Chondrocyte (in vitro differentiated cells): ENCODE measurements at regions not wholly inside any gene's neighbourhood (a gene's known extent, or its start where the extent isn't known, plus 50 kb on each side); places are given as distances from the start of the nearest gene placed in this dataset.

ENCODE experiments used
- DNase-seq: peaks from one replicate; pipeline ENCODE4 v3.0.0; 2021; ENCODE audit warnings: mixed read lengths, low spot score
- H3K27ac Mint-ChIP-seq: one replicate; pipeline ENCODE4 v1.8.0; 2021; ENCODE audit warnings: mild to moderate bottlenecking, moderate library complexity, mixed read lengths; ENCODE audit not compliant: unreplicated experiment
- H3K27me3 Mint-ChIP-seq: 2 replicates; pipeline ENCODE4 v1.8.0; 2021; ENCODE audit warnings: low read depth, mixed read lengths
- H3K36me3 Mint-ChIP-seq: 2 replicates; pipeline ENCODE4 v1.8.0; 2021; ENCODE audit warnings: low read depth, mixed read lengths
- H3K4me1 Mint-ChIP-seq: 2 replicates; pipeline ENCODE4 v1.8.0; 2021; ENCODE audit warnings: low read depth, mild to moderate bottlenecking, mixed read lengths
- H3K4me3 Mint-ChIP-seq: one replicate; pipeline ENCODE4 v1.8.0; 2021; ENCODE audit warnings: mild to moderate bottlenecking, moderate library complexity, mixed read lengths; ENCODE audit not compliant: unreplicated experiment
- H3K9me3 Mint-ChIP-seq: 2 replicates; pipeline ENCODE4 v1.8.0; 2021; ENCODE audit warnings: low read depth, mixed read lengths
- TF ChIP-seq, protein P1 (sequence below): fragments of 200-600 bp; sonication (generic); IDR thresholded peaks from 2 replicates; pipeline ENCODE4 v1.5.0; 2021; ENCODE audit warnings: antibody characterized with exemption, mild to moderate bottlenecking, moderate library complexity

DNA sequence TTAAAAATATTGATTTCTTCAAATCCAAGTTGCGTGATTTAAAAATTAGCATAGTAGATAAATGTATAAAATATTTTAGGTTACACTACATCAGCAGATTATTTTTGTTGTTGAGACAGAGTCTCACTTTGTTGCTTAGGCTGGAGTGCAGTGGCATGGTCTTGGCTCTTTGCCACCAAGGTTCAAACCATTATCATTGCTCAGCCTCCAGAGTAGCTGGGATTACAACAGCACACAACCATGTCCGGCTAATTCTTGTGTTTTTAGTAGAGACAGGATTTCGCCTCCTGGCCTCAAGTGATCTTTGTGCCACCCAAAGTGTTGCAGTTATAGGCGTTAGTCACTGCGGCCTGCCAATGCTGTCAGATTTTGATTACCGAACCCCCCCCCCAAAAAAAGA lies 1390.5 kb upstream of the TENM3 start:
- Mint-ChIP-seq H3K4me3 (no peak overlapping the region), H3K27me3 (peaks cover 2% of the 10 kb centered on the region), H3K9me3 (peaks cover 9% of the 10 kb centered on the region), H3K27ac (no peak overlapping the region), H3K4me1 (no peaks in the 10 kb centered on the region), H3K36me3 (no peaks in the 10 kb centered on the region)
- TF ChIP-seq, protein P1, sequence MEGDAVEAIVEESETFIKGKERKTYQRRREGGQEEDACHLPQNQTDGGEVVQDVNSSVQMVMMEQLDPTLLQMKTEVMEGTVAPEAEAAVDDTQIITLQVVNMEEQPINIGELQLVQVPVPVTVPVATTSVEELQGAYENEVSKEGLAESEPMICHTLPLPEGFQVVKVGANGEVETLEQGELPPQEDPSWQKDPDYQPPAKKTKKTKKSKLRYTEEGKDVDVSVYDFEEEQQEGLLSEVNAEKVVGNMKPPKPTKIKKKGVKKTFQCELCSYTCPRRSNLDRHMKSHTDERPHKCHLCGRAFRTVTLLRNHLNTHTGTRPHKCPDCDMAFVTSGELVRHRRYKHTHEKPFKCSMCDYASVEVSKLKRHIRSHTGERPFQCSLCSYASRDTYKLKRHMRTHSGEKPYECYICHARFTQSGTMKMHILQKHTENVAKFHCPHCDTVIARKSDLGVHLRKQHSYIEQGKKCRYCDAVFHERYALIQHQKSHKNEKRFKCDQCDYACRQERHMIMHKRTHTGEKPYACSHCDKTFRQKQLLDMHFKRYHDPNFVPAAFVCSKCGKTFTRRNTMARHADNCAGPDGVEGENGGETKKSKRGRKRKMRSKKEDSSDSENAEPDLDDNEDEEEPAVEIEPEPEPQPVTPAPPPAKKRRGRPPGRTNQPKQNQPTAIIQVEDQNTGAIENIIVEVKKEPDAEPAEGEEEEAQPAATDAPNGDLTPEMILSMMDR = no peak
- DNase-seq = no peak

DNA sequence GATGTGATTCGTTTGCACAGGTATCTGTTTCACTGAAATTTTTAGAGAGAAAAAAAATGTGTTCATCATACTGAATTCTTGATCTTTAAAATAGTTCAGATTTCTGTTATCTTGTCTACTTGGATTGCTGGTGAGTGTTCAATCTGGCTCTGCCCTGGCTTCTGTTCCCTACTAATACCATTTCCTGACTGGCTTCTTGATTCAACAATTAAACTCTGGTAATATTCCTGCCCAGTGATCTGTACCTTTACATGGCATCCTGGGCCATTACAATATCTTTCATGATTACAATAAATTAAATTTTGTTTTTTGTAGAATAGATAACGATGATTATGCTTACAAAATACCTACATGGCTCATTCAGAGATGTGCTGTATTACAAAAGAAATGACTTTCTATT lies 1388.0 kb upstream of the TENM3 start:
- H3K36me3 Mint-ChIP-seq = no peaks in the 10 kb centered on the region
- peaks cover 2% of the 10 kb centered on the region for H3K27me3 Mint-ChIP-seq
- H3K27ac Mint-ChIP-seq = no peak overlapping the region
- H3K9me3 Mint-ChIP-seq = peaks cover 9% of the 10 kb centered on the region
- TF ChIP-seq, protein P1 = no peak
- H3K4me3 Mint-ChIP-seq = no peak overlapping the region
- DNase-seq = no peak
- no peaks in the 10 kb centered on the region for H3K4me1 Mint-ChIP-seq

DNA sequence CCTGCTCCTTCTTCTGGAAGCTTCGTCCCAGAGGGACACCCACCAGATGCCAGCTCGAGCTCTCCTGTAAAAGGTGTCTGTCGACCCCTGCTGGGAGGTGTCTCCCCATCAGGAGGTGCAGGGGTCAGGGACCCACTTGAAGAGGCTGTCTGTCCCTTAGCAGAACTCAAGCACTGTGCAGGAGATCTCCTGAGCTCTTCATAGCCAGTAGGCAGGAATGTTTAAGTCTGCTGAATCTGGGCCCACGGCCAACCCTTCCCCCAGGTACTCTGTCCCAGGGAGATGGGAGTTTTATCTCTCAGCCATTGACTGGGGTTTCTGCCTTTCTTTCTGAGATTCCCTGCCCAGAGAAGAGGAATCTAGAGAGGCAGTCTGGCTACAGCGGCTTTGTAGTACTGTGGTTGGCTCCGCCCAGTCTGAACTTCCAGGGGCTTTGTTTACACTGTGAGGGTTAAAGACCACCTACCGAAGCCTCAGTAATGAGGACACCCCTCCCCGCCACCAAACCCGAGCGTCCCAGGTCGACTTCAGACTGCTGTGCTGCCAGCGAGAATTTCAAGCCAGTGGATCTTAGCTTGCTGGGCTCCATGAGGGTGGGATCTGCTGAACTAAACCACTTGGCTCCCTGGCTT lies 1383.0 kb upstream of the TENM3 start:
- TF ChIP-seq, protein P1 = no peak
- H3K4me3 Mint-ChIP-seq = no peak overlapping the region
- H3K36me3 Mint-ChIP-seq = no peaks in the 10 kb centered on the region
- peaks cover 9% of the 10 kb centered on the region for H3K9me3 Mint-ChIP-seq
- H3K27ac Mint-ChIP-seq = no peak overlapping the region
- no peaks in the 10 kb centered on the region for H3K4me1 Mint-ChIP-seq
- H3K27me3 Mint-ChIP-seq = peaks cover 2% of the 10 kb centered on the region
- DNase-seq = no peak

DNA sequence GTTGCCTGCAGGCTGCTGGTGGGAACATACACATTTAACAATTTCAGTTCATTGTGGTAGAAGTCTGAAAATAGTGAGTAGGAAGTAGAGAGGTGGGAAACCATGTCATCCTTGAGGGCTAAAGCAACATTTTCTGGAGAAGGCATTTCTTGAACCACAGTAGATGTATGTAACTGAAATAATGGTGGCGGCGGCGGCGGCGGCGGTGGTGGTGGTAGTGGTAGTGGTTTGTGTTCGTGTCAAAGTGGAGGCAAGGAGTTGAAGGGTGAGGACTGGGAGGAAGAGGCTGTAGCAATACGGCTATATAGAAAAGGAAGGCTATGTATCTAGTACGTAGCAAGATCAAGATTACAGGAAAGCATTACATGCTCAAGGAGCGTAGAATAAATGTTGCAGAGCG lies 1381.6 kb upstream of the TENM3 start:
- peaks cover 9% of the 10 kb centered on the region for H3K9me3 Mint-ChIP-seq
- H3K4me1 Mint-ChIP-seq = no peaks in the 10 kb centered on the region
- H3K4me3 Mint-ChIP-seq = no peak overlapping the region
- no peaks in the 10 kb centered on the region for H3K36me3 Mint-ChIP-seq
- no peak overlapping the region for H3K27ac Mint-ChIP-seq
- DNase-seq = no peak
- TF ChIP-seq, protein P1 = no peak
- H3K27me3 Mint-ChIP-seq = no peaks in the 10 kb centered on the region

DNA sequence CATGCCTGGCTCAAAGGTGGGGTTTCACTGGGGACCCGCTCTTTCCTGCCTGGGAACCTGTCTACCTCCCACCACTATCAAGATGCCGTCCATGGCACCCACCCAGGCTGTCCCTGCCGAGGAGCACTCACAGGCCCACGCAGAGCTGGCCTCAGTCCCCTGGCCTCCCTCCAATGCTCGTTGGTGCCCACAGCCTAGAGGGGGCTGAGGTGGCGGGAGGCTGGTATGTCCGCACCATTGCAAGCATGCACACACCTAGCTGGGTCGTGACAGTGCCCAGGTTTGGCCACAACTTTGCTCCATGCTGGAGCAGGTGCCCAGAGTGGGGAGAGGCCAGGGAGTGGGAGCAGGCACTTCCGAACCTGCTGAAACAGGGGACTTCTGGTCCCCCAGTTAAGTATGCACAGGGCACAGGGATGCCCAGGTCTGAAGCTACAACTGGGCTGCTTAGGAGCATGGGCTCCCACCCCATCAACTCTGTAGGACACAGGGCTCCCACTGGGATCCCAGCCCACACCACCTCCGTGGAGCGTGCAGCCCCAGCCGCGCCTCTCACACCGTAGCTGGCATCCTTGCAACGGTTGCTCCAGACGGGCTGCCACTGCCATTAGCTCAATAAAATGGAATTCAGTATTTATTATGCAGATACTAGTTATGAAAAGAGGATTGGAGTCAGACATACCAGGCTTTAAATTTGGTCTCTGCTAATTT lies 1376.1 kb upstream of the TENM3 start:
- no peaks in the 10 kb centered on the region for H3K36me3 Mint-ChIP-seq

More for the DNA sequence above, 1376.1 kb upstream of the TENM3 start:
- Mint-ChIP-seq H3K9me3 (peaks cover 3% of the 10 kb centered on the region), H3K4me3 (no peak overlapping the region), H3K27ac (peak overlapping the region; percentile 27), H3K27me3 (peaks cover 2% of the 10 kb centered on the region), H3K4me1 (no peaks in the 10 kb centered on the region)
- DNase-seq = no peak
- TF ChIP-seq, protein P1 = no peak
